ENCODE measurements at regions not wholly inside any gene's neighbourhood (a gene's known extent, or its start where the extent isn't known, plus 50 kb on each side); places are given as distances from the start of the nearest gene placed in this dataset.

DNA sequence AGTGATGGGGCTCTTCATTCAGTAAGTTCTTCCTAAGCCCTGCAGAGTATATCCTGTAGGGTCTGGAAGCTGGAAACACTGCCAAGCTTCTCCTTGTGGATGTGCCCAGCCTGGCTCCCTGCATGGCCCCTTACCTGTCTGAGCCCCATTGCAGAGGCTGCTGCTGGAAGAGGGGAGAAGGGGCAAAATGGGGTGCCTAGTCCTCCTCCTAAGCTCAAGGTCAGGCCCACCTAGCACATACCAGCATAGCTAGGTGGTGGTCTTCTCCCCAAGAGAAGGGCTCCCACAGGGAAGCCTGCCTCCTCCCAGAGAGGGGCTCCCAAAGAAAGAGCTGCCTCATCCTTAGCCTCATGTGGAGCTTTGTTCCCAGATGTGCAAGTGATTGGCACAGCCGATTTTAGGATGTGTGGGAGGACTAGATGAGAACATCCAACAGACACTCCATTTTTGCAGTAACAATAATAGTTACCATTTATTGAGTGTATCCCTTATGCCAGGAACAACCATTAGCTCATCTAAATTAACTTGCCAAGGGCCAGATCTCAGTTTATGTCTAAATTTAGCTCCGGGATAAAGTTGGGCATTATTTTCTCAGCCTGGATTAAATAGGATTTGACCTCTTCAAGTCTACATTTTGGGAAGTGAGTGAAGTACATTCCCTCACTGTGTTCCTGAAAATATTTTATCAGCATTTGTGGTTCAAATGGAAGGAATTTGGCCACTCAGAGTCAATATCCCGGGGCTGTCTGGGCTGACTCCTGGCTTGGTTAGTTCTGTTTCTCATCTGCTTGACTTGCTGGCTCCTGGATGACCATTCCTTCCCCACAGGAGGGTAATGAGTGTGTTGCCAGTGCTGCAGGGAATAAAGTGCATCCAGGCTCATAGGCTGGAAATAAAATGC, 291.1 kb upstream of the ROPN1 start:
- DNase-seq: no peak

DNA sequence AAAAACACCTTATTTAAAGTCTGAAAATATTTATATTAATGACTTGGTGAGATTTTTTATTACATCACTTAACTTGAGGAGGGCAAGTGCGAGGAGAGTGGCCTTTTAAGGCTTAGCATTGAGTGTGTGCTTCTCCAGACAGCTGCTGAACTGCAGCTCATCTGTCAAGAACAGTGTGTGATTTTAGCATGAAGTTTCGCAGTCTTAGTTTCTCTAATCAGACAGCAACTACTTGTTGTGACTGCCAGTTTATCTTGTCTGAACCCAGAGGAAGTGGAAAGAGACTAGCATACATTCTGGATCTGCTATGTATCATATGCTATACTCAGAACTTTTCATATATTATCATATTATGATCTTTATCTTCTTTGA, 291.7 kb upstream of the ROPN1 start:
- no peak for DNase-seq

DNA sequence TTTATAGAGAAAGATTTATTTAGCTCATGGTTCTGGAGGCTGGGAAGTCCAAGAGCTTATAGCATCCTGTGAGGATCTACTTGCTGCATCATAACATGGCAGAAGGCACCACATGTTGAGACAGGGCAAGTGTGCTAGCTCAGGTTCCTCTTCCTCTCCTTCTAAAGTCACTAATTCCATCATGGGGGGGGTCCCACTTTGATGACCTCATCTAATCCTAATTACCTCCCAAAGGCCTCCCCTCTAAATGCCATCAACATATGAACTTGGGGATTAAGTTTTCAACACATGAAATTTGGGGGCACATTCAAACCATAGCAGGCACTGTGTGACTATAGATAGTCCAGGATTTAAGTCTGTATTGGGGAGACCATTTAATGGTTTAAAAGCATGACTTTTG, 297.1 kb upstream of the ROPN1 start:
- DNase-seq: no peak

DNA sequence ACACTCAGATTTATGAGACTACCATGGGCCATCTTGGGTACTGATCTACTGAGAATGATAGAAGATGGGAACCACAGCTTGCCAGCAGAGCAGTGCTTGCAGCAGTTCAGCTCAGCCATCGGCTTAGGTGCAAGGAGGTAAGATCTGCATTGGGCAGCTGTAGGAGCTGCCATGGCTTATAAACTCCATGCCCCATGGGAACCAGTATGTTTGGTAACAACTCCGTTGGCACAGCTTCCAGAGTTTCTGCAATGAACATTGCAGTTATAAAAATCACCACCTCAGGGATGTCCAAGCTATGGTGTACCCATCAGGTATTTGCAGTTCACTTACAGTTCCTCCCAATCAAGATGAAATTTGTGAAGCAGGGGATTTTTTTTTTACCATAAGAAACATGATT, 299.1 kb upstream of the ROPN1 start:
- no peak for DNase-seq

DNA sequence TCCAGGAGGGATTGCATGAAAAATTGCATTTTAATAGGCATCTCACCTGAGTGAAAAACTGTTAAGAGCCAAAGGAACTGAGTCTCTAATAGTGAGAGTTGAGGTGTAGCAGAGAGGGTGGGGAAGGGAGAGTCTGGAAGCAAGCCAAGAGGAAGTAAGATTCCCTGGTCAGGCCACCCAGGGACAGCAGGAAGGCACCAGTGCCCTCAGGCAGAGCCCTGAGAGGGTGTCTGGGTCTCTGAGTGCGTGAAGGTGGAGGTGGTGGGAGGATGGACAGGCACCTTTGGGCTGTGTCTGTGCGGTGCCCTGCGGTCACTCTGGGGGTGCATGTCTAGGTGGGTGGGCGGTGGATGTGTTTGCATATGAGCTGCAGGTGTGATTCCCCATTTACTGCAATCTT, 300.4 kb upstream of the ROPN1 start:
- DNase-seq: no peak

DNA sequence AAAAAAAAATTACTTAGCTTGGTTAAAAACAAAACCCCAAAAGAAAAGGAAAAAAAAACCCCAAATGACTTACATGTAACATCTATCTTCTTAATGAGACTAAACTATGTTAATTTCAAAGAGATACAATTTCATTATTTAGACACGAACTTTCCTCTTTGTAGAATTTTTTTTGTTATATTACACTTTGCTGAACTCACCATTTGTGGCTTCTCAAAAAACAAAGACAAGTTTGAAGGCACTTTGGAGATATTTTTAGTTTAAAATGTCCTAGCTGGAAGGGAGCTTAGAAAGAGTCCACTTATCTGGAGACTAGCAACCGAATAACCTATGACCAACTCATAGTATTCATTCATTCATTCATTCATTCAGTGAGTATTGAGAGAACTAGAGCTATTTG, 301.7 kb upstream of the ROPN1 start:
- no peak for DNase-seq

DNA sequence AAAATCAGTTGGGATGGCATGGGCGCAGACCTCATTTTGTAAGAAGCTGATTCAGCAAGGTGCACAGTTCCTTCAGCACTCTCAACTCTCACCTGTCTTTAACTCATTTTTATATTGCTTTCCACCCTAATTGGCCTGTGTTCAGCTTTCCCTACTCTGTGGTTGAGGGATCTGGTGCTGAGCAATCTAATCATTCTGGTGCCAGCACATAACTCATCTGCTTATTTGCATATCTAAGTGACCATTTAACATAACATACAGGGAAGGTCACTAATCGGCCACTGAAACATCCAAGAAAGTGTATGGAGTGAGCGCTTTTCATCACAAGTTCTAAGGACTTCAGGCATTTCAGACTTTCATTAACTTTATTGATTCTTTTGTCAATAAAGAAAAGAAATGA, 303.4 kb upstream of the ROPN1 start:
- no peak for DNase-seq

DNA sequence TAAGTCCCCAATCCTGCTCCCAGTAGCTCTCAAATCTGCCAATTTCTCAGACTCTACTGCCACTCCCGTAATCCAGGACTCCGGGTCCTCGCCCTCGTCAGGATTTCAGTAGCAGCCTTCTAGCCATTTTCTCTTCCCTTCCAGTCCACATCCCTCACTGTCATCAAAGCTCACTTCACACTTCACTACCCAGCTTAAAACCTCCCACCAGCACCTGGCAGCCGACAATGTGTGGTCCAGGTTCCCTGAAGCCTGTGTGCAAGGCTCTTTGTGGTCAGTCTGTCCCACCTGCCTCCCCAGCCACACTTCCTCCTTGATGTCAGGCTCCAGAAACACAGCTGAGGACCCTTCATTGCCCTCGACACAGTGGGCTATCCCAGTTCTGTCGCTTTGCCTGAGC, 304.5 kb upstream of the ROPN1 start:
- no peak for DNase-seq

DNA sequence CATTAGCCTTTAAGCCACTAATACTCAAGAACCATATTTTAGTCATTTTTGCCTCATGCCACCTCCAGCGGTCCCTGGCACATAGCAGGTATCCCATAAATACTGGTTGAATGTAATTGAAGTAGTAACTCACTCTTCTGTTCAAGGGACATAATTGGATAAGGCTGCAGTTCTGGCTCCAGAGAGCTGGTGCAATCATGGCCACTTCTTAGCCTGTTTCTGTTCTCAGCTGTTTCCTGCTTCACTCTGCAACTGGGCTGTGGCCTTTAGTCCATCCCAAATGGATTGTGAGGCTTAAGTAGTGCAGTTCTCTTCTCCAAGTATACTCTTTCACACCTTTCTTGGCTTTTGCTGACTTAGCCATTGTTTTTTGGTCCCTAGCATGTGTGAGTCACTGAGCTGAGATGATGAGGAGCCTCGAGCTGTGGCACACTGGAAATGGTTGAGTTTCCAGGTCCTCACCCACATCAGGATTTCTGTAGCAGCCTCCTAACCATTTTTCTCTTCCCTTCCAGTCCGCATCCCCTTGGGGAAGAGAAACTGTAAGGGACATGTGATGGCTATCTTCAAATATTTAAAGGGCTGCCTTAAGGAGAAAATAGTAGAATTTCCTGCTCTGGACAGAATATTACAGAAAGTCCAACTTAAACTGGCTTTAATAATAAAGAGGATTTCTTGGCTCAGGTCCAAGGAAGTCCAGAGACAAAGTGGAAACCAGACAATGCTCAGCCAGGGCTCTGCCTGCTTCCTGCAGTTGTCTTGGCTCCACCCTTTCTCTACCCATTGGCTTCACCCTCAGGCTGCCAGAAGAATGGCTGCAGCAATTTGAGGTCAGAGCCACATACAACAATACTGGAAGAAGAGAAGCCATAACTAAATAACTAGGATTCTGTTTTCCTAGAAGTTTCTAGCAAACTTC, 305.4 kb upstream of the ROPN1 start:
- DNase-seq: no peak

DNA sequence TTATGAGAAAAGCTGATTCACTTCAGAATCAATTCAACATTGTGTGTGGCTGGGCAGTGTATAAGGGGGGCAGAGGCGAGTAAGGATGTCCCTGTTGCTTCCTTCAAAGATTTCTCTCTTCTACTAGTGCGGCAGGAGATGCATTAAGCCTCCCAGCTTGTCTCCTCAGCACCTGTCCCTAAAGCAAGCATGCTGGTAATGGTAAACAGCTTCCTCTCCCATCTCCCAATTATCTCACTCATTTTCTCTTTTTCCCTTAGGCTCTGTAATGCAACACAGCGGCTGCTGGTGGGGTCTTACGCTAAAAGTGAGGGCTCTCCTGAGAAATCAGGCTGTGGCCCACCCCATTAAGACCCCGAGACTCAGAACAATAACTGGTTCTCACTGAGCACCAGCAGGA, 306.4 kb upstream of the ROPN1 start:
- DNase-seq: no peak

DNA sequence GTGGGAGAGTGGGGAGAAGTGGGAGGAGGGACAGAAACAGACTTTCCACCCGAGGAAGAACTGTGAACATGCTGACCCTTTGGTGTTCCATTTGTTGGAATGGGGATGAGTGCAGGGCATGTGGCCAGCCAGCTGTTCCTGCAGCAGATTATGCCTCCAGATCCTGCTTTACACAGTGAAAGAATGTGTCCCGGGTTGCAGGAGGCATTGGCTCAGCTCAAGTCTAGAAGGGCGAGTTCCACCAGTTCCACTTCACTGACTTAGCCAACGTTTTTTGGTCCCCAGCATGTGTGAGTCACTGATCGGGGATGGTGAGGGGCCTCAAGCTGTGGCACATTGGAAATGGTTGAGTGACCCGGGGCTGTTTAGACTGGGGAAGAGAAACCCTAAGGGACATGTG, 307.0 kb upstream of the ROPN1 start:
- DNase-seq: no peak

DNA sequence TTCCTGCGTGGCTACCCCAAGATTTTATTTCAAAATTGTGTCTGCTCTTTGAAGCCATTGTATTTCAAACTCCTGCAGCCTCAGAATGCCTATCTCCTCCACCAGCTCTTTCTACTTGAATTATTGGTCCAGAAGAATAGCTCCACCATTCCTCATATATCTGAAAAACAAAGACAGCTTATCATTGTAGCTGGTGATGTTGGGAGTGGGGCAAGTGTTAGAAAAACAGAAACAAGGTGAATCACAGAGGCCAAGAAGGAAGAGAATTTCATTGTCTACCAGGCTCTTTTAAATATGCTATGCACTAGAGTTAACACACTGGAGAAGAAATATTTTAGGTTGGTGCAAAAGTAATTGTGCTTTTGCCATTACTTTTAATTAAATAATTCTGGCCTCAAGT, 307.9 kb upstream of the ROPN1 start:
- no peak for DNase-seq

DNA sequence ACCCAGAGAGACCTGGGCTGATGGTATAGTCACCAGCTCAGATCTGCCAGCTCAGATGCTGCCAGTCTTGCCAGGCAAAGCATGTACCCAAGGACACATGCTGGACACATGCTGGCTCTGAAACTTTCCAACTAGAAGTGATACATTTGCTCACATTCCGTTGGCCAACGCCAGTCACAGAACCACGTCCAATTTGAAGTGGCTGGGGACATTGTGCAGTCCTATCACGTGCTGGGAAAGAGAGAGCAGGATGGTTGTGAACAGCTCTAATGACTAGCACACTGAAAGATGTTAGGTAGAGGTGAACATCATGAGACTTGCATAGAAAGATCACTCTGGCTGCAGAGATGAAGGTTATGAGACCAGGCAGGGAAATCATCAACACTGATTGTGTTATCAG, 308.5 kb upstream of the ROPN1 start:
- DNase-seq: no peak

DNA sequence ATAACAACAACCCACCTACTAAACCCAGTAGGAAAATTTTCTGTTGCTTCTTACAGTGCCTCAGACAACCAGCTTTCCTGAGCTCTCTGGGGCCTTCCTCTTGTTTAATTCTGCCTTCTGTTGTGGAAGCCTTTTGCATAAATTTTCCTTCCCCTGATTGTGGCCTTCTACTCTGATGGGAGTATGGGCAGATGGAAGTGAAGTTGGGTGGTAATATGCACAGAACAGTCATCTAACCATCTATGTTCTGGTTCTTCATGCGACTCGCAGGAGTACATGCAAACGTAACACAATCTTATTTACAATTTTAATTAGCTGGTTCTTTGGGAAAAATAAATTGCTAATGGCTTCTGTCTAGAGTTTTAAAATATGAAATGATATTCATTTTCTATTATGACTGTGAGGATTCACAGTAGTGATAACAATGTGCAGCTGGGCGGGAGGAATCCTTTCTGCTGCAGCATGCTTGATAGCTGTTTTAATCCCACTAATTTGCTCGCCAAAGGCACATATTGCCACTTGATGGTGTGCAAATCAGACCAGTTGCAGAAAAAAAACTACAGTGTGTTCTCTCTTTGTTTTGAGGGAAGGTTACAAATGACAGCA, 311.5 kb upstream of the ROPN1 start:
- DNase-seq: no peak

DNA sequence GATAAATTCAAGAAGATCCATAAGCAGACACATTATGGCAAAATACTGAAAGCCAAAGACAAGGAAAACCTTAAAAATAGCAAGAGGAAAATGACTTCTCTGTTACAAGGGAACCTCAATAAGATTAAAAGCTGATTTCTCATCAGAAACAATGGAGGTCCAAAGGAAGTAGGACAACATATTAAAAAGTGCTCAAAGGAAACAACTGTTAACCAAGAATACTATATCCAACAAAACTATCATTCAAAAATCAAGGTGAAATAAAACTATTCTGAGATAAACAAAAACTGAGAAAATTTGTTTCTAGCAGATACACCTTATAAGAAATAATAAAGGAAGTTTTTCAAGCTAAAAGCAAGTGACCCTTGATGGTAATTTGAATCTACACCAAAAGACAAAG, 314.7 kb upstream of the ROPN1 start:
- DNase-seq: no peak

DNA sequence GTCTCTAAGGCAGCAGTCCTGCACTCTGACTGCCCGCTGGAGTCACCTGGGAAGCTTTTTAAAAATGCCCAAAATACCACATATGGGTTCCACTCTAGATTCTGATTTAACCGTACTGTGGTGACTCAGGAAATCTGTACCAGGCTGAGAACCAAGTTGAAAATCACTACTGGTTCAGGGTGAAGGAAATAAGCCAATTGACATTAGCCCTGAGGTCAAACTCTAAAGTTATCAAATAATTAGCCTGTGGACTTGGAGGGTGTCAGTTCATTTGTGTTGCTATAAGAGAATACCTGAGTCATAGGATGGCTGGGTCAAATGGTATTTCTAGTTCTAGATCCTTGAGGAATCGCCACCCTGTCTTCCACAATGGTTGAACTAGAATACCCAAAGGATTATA, 321.7 kb upstream of the ROPN1 start:
- no peak for DNase-seq

DNA sequence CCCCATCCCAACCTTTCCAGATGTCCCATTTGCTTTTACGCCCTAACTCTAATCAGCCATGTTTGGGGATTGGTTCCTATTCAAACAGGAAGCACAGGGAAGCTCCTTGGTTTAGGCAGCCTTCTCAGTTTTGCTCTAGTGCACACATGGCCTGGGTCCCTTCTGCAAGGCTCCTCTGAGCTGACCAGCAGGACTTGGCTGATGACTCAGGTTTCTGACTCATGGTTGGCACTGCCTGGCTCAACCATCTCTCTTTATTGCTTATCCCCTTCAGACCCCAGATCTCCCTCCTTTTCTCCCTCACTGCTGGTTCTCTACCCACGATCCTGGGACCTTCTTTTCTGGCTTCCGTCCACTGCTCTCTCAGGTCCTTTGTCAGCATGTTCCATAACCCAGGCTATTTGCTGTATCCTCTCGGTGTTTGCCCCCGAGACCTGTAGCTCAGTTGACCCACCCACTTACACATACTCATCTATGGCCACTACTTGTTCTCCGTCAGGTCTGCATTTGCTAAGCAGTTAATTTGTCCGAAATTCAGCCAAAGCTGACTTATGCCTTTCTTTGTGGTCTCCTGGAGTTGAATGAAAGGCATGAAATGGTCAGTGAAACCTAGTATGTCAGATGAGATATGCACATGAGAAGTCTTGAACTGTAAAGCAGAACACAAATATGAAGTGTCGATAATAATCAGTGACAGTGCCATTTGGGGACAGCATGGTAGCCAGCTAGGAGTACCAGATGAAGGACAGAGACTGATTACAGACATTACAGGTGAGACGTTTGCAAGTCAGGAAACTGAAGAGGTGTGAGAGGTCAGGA, 323.5 kb upstream of the ROPN1 start:
- DNase-seq: no peak

DNA sequence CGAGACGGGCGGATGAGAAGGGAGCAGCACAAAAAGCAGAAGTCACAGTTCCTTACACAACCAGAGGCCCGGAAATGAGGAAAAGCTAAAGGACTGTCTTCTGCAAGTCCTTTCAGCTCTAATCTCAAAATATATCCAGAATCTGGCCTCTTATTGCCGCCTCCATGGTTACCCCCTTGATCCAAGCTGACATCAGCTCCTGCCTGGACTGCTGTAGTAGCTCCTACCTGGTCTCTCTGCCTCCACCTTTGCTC, 324.0 kb upstream of the ROPN1 start:
- no peak for DNase-seq

DNA sequence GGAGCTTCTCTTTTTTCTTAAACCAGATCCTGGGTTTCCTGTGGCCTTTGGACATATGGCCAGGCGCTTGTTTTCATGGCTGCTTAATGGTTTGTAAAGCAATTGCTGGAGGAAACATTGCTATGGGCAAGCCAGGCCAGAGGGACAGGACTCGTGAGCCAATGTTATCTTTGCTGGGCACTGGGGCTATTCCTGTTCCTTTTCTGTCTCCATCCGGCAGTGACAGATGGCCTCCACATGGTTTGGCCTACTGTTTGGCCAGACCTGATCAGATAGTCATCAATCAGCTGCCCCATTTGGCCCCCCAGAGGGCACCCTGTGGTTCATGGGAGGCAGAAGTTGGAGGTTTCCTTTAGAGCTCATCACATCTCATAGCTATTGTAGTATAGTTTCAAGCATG, 326.1 kb upstream of the ROPN1 start:
- DNase-seq: no peak

DNA sequence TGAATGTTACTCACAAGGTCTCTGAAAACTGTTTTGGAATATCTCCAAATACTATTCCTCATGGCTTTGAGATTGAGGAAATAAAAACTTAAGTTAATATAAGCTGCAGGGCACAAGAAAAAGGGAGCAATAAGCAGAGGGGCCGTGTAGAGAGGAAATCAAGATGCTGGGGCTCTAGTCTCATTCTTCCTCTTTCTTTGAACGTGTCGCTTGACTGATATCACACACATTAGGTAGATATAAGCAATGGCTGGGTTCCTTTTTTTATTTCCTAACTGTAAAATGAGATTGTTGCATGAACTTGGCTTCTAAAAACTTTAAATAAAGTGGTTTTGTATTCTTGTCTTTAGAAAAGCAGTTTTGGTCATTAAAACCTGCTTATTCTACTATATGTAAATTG, 326.7 kb upstream of the ROPN1 start:
- DNase-seq: no peak

DNA sequence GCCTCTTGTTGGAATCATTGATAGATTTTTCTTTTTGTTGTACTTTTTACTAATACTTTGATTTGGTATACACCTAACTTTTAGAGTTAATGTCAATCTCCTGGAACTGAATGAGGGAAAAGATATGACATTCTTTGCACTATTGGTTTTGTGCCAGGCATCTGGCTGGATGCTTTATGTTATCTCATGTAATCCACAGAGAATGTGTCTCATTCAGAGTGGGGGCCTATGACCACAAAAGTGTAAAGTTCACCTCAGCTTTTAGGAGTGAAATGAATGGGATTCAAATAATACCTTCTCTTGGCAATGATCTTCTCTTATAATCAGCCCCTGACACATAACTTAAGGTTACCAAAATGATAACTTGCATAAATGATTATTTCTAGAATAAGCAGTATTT, 329.1 kb upstream of the ROPN1 start:
- no peak for DNase-seq

DNA sequence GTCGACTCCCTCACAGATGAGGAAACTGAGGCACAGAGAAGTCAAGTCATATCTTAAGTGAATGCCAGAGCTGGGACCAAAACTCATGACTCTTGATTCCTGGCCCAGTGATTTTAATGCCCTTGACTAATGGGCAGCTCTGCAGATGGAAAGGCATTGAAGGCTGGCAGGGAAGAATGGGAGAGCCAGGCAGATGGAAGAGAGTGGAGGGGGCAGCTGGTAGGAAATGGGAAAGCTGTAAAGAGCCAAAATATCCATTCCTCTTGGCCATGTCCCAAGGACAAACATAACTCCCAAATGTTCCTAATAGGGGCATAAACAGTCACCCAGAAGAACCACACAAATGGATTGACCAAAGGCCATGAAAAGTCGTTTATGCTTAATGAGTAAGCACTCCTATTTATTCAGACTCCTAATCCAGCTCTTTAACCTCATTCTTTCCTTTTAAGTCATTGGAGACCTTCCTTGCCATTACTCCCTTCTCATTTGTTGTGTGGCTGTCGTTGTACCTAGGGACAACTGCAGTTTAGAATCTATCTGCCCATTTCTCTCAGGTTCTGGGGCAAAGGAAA, 330.5 kb upstream of the ROPN1 start:
- DNase-seq: no peak

DNA sequence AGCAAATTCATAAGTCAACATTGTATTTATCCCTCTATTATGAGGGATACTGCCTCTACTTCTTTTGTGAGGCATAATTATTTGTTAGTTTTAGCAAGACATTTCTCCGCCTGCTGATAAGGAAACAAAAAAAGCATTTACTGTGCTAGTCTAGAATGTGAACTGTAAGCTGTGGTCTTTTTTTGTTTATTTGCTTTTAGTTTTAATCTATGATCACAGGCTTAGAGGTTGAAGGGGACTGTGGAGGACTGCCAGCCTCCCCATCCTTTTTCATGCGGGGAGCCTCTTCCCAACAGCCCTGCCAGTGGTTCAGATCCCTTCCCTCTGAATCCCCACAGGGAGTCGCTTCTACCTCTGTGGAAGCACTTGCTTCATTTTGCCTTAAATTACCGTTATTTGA, 331.0 kb upstream of the ROPN1 start:
- DNase-seq: peak; percentile 14
